Globus pallidus (tissue), 1 donor: ENCODE measurements at regions not wholly inside any gene's neighbourhood (a gene's known extent, or its start where the extent isn't known, plus 50 kb on each side); places are given as distances from the start of the nearest gene placed in this dataset.

Source experiments
- DNase-seq: peaks from one replicate; pipeline ENCODE4 v3.0.0-alpha.2; 2015; ENCODE audit warnings: low spot score

GRCh38 chr12:58139894-58140293 is 198.5 kb downstream of the ATP23 start:
- DNase-seq: no peak

GRCh38 chr12:58140395-58140794 is 199.0 kb downstream of the ATP23 start:
- DNase-seq: no peak

GRCh38 chr12:58142991-58143390 is 201.6 kb downstream of the ATP23 start:
- no peak for DNase-seq

- DNase-seq: no peak
Observed at GRCh38 chr12:58143498-58143995, 202.2 kb downstream of the ATP23 start.

- no peak for DNase-seq
Observed at GRCh38 chr12:58148405-58148804, 207.0 kb downstream of the ATP23 start.

GRCh38 chr12:58148976-58149375 is 207.6 kb downstream of the ATP23 start:
- no peak for DNase-seq

- no peak for DNase-seq
Observed at GRCh38 chr12:58154359-58154758, 213.0 kb downstream of the ATP23 start.

- DNase-seq: no peak
Observed at GRCh38 chr12:58156697-58157096, 215.3 kb downstream of the ATP23 start.

GRCh38 chr12:58159941-58160340 is 218.6 kb downstream of the ATP23 start:
- no peak for DNase-seq

GRCh38 chr12:58161773-58162172 is 220.4 kb downstream of the ATP23 start:
- DNase-seq: no peak

GRCh38 chr12:58163021-58163420 is 221.7 kb downstream of the ATP23 start:
- no peak for DNase-seq

GRCh38 chr12:58166643-58167042 is 225.3 kb downstream of the ATP23 start:
- DNase-seq: no peak

- no peak for DNase-seq
Observed at GRCh38 chr12:58167622-58168021, 226.3 kb downstream of the ATP23 start.

- DNase-seq: peak; percentile 77
Observed at GRCh38 chr12:58169826-58170225, 228.5 kb downstream of the ATP23 start.

GRCh38 chr12:58171914-58172313 is 230.5 kb downstream of the ATP23 start:
- DNase-seq: no peak

- DNase-seq: no peak
Observed at GRCh38 chr12:58172433-58173073, 231.2 kb downstream of the ATP23 start.

- no peak for DNase-seq
Observed at GRCh38 chr12:58174316-58174715, 232.9 kb downstream of the ATP23 start.

GRCh38 chr12:58176296-58176869 is 235.0 kb downstream of the ATP23 start:
- DNase-seq: peak; percentile 27

GRCh38 chr12:58177366-58177765 is 236.0 kb downstream of the ATP23 start:
- DNase-seq: no peak

- DNase-seq: no peak
Observed at GRCh38 chr12:58184212-58184611, 242.8 kb downstream of the ATP23 start.

- no peak for DNase-seq
Observed at GRCh38 chr12:58186401-58186800, 245.0 kb downstream of the ATP23 start.

GRCh38 chr12:58186914-58187313 is 245.5 kb downstream of the ATP23 start:
- DNase-seq: no peak

GRCh38 chr12:58189030-58189429 is 247.7 kb downstream of the ATP23 start:
- no peak for DNase-seq

- DNase-seq: no peak
Observed at GRCh38 chr12:58189893-58190292, 248.5 kb downstream of the ATP23 start.
